Caco-2 (cell line): ENCODE measurements at regions not wholly inside any gene's neighbourhood (a gene's known extent, or its start where the extent isn't known, plus 50 kb on each side); places are given as distances from the start of the nearest gene placed in this dataset.

ENCODE experiments used
- BruUV-seq: library from RNA; stranded (reverse); fragments of 400-500 nt; replicated peaks from 2 replicates; lab custom pipeline; 2021; lab: Mats Ljungman, UMichigan
- CTCF ChIA-PET: fragments of 300-600 bp; sonication (Branson Sonifier 250); formaldehyde crosslinking; loops from one replicate; lab custom pipeline; 2022; ENCODE audit warnings: antibody characterized with exemption; lab: Charles Lee
- POLR2A ChIA-PET: fragments of 300-600 bp; sonication (Branson Sonifier 250); formaldehyde crosslinking; loops from one replicate; lab custom pipeline; 2022; ENCODE audit warnings: antibody characterized with exemption; lab: Charles Lee
- DNase-seq, 2 experiments: peaks; one replicate each; pipeline versions ENCODE4 v3.0.0 to v3.0.0-alpha.2; 2020 to 2022
- H3K27me3 ChIP-seq: replicated peaks from 2 replicates; pipeline ENCODE4 v1.6.0; 2011; ENCODE audit warnings: low read length; ENCODE audit not compliant: control insufficient read depth, insufficient read depth
- H3K36me3 ChIP-seq: 2 replicates; pipeline ENCODE4 v1.5.1; 2011; ENCODE audit warnings: low read length; ENCODE audit not compliant: control insufficient read depth, insufficient read depth
- H3K4me1 ChIP-seq: fragments of 250-450 bp; sonication (Bioruptor Pico); 2 replicates; pipeline ENCODE4 v1.5.1; 2020; ENCODE audit warnings: mild to moderate bottlenecking
- H3K4me3 ChIP-seq: 2 replicates; pipeline ENCODE4 v1.5.1; 2011; ENCODE audit warnings: low read depth, mild to moderate bottlenecking, control low read depth, low read length
- H3K9me3 ChIP-seq: fragments of 250-450 bp; sonication (Bioruptor Pico); 2 replicates; pipeline ENCODE4 v1.5.1; 2020; ENCODE audit warnings: mild to moderate bottlenecking, moderate library complexity
- H3K27ac Mint-ChIP-seq: one replicate; pipeline ENCODE4 v1.8.0; 2022; ENCODE audit warnings: mixed read lengths; ENCODE audit not compliant: unreplicated experiment
- H3K27me3 Mint-ChIP-seq: one replicate; pipeline ENCODE4 v1.8.0; 2022; ENCODE audit warnings: mixed read lengths; ENCODE audit not compliant: insufficient read depth, unreplicated experiment
- H3K36me3 Mint-ChIP-seq: one replicate; pipeline ENCODE4 v1.8.0; 2022; ENCODE audit warnings: mild to moderate bottlenecking, mixed read lengths; ENCODE audit not compliant: insufficient read depth, unreplicated experiment
- H3K4me1 Mint-ChIP-seq: one replicate; pipeline ENCODE4 v1.8.0; 2022; ENCODE audit warnings: low read depth, mixed read lengths; ENCODE audit not compliant: unreplicated experiment
- H3K4me3 Mint-ChIP-seq: one replicate; pipeline ENCODE4 v1.8.0; 2022; ENCODE audit warnings: mild to moderate bottlenecking, moderate library complexity, mixed read lengths; ENCODE audit not compliant: unreplicated experiment
- H3K9me3 Mint-ChIP-seq: one replicate; pipeline ENCODE4 v1.8.0; 2022; ENCODE audit warnings: mixed read lengths; ENCODE audit not compliant: unreplicated experiment
- CTCF ChIP-seq, 2 experiments: fragments of 200-600 bp in 1 of 2; IDR thresholded peaks; 1 replicate in 1 of 2; 2 replicates in 1 of 2; pipeline versions ENCODE4 v1.5.1 to v1.8.0; 2011 to 2022; ENCODE audit warnings: antibody characterized with exemption in 1 of 2, control low read depth in 1 of 2, inconsistent platforms in 1 of 2, low read depth in 1 of 2, low read length in 1 of 2, mild to moderate bottlenecking in 1 of 2, moderate library complexity in 1 of 2; ENCODE audit not compliant: insufficient read depth in 1 of 2, severe bottlenecking in 1 of 2, unreplicated experiment in 1 of 2
- intact Hi-C: fragments of 100-400 bp; cut with micrococcal nuclease; formaldehyde crosslinking; loops from one replicate; pipeline ENCODE4 v1.10.0; 2022; ENCODE audit not compliant: unreplicated experiment

GRCh38 chr2:143968360-143968759 lies 551.6 kb downstream of the ZEB2 start:
- Histone ChIP-seq H3K27me3 (no peaks in the 10 kb centered on the region), H3K4me1 (no peaks in the 10 kb centered on the region), H3K9me3 (no peaks in the 10 kb centered on the region), H3K36me3 (no peaks in the 10 kb centered on the region), H3K4me3 (no peak overlapping the region)
- no peak overlapping the region for H3K27ac Mint-ChIP-seq
- no TSS peak for BruUV-seq
- H3K4me1 Mint-ChIP-seq: no peaks in the 10 kb centered on the region
- no peaks in the 10 kb centered on the region for H3K9me3 Mint-ChIP-seq
- no peak for DNase-seq
- CTCF ChIA-PET: no interaction called here
- no peak overlapping the region for H3K4me3 Mint-ChIP-seq
- intact Hi-C loops: no loop called here
- no peak for TF ChIP-seq CTCF (IDR thresholded peaks at IDR 0.05; ENCODE audit: insufficient read depth in 1 of 2, low read depth in 1 of 2, low read length in 1 of 2, severe bottlenecking in 1 of 2, unreplicated experiment in 1 of 2)
- POLR2A ChIA-PET: no interaction called here
- no peaks in the 10 kb centered on the region for H3K36me3 Mint-ChIP-seq
- H3K27me3 Mint-ChIP-seq: no peaks in the 10 kb centered on the region

- Histone ChIP-seq H3K4me1 (no peaks in the 10 kb centered on the region), H3K36me3 (no peaks in the 10 kb centered on the region), H3K9me3 (no peaks in the 10 kb centered on the region), H3K4me3 (no peak overlapping the region), H3K27me3 (no peaks in the 10 kb centered on the region)
- H3K36me3 Mint-ChIP-seq: no peaks in the 10 kb centered on the region
- TF ChIP-seq CTCF (IDR thresholded peaks at IDR 0.05; ENCODE audit: insufficient read depth in 1 of 2, low read depth in 1 of 2, low read length in 1 of 2, severe bottlenecking in 1 of 2, unreplicated experiment in 1 of 2): no peak
- ChIA-PET POLR2A (no interaction called here), CTCF (no interaction called here)
- H3K27me3 Mint-ChIP-seq: no peaks in the 10 kb centered on the region
- no peaks in the 10 kb centered on the region for H3K9me3 Mint-ChIP-seq
- DNase-seq: no peak
- H3K27ac Mint-ChIP-seq: no peak overlapping the region
- BruUV-seq: no TSS peak
- no peak overlapping the region for H3K4me3 Mint-ChIP-seq
- intact Hi-C loops: no loop called here
- H3K4me1 Mint-ChIP-seq: no peaks in the 10 kb centered on the region
Measured at GRCh38 chr2:143965493-143966164, 554.3 kb downstream of the ZEB2 start.

GRCh38 chr2:143964891-143965290 lies 555.0 kb downstream of the ZEB2 start:
- no peaks in the 10 kb centered on the region for H3K4me1 ChIP-seq
- Mint-ChIP-seq H3K36me3 (no peaks in the 10 kb centered on the region), H3K27ac (no peak overlapping the region), H3K9me3 (no peaks in the 10 kb centered on the region), H3K27me3 (no peaks in the 10 kb centered on the region), H3K4me1 (no peaks in the 10 kb centered on the region), H3K4me3 (no peak overlapping the region)
- H3K27me3 ChIP-seq: no peaks in the 10 kb centered on the region
- H3K36me3 ChIP-seq: no peaks in the 10 kb centered on the region
- no TSS peak for BruUV-seq
- TF ChIP-seq CTCF (IDR thresholded peaks at IDR 0.05; ENCODE audit: insufficient read depth in 1 of 2, low read depth in 1 of 2, low read length in 1 of 2, severe bottlenecking in 1 of 2, unreplicated experiment in 1 of 2): no peak
- ChIA-PET POLR2A (no interaction called here), CTCF (no interaction called here)
- intact Hi-C loops: no loop called here
- H3K9me3 ChIP-seq: no peaks in the 10 kb centered on the region
- DNase-seq: no peak
- no peak overlapping the region for H3K4me3 ChIP-seq
